HG02852 (cell line): ENCODE measurements at regions not wholly inside any gene's neighbourhood (a gene's known extent, or its start where the extent isn't known, plus 50 kb on each side); places are given as distances from the start of the nearest gene placed in this dataset.
"Not testable (repeated sequence)": the region's sequence is repeated elsewhere in the genome, so short reads cannot be mapped to it uniquely, and the experiment has no call there.

Experiments
- ATAC-seq: cut with Tn5 transposase; IDR thresholded peaks from one replicate; pipeline ENCODE4 v1.9.1; 2021; ENCODE audit warnings: mild to moderate bottlenecking, moderate library complexity; ENCODE audit not compliant: unreplicated experiment

DNA sequence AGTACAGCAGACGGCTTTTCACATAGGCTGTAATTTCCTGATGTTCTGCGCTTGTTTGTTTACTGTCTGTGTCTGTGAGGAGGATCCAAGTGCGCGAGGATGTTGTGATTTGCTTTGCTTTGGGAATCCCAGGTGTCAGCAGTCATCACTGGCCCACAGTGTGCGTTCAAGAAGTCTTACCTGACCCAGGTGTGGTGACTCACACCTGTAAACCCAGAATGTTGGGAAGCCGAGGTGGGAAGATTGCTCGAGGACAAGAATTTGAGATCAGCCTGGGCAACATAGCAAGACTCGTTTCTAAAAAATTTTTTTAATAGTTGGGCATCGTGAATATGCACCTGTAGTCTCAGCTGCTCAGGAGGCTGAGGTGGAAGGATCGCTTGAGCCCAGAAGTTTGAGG lies 110.7 kb downstream of the CRLF3 start:
- ATAC-seq, result not testable (repeated sequence)

- not testable (repeated sequence) for ATAC-seq
Observed at GRCh38 chr17:30712859-30713258, 111.6 kb downstream of the CRLF3 start.

- ATAC-seq, result not testable (repeated sequence)
Observed at GRCh38 chr17:30711626-30712507, 112.6 kb downstream of the CRLF3 start.

DNA sequence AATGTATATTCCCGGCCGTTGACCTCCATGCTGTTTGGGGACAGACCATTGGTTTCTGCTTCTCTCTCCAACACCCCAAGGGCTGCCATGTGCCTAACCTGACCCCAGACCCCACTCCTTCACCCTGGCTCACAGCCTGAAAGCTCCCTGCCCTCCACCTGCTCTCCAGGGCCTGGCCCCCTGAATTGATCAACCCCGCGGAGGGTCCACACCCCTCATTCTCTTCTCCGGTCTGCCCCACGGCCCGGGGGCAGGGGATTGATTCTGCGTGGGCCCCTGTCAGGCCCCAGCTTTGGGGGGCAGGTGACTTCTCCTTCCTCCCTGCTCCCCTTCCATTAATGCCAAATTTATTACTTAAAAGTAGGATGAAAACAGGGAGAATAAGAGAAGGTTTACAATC lies 113.3 kb downstream of the CRLF3 start:
- ATAC-seq, result not testable (repeated sequence)

DNA sequence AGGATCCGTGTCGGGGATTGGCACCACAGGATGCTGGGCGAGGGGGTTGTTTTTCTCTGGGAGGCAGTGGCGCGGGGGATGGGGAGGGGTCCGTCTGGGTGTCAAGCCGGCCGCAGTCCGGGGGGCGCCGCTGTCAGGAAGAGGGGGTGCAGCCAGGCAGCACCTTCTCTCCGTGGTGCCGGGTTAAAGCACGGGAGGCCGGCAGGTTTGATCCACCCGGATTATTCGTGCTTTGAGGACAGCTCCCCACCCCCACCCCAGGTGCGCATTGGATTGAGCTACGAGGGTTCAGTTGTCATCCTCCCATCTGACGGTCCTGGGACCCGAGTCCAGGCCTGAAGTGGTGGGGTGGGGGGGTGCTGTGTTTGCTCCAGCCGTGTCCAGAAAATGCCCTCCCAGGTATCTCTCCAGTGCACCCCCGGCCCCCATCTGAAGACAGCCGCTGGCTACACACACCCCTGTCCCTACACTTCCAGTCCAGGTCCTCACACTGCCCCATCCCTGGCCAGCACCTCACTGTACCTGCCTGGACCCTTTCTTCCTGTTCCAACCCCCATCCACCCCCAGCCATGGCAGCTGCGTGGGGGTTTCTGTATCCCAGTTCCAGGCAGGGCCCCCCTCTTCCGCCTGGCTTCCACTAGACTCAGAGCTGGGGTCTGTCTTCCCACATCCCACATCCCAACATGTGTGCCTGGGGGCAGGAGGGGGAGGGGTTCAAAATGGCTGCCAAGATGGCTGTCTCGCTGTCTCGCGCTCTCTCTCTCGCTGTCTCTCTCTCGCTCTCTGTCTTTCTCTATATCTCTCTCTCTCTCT lies 114.0 kb downstream of the CRLF3 start:
- ATAC-seq, result not testable (repeated sequence)

DNA sequence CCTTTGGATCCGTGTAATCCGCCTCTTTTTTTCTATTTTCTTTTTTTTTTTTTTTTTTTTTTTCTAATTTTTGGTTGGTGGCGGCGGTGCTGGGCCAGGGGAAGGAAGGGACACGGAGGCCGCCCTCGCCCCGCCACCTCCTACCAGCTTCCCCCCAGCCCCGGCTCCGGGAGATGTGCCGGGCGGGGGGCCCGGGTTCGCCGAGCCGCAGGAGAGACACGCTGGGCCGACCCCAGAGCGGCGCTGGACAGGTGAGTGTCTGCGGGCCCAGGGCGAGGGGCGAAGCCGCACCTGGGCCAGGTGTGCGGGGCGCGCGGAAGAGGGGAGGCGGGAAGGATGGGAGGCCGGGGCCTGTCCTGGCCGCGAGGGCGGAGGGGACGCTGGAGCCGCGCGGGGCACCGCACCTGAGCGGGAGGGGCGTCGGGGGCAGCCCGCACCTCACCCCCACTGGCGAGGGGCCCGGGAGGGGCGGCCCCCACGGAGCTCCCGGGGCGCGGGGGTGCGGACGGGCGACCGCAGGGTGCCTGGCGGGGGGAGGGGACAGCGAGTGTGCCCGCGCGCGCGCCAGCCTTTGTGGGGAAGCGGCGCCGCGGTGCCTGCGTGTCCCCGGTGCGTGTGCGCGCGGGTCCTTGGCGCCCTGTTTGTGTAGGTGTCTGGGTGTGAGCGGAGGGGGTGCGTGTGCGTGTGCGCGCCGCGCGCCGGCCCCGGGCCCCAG lies 114.8 kb downstream of the CRLF3 start:
- ATAC-seq, result not testable (repeated sequence)

DNA sequence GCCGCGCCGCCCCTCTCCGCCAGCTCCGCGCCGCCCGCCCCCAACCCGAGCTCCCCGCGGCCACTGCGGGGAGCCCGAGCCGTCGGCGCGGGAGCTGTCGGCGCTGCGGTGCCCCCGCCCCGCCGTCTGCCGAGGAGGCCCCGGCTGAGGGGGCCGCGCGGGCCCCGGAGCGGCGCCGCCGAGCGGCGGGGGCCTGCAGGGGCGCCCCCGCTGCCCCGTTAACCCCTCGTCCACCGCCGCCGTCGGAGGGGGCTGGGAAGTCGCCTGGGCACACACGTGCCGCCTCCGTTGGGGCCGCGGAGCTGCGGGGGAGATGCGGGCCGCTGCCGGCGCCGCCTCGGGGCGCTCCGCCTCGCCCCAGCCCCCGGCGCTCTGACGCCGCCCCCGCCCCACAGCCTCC lies 115.4 kb downstream of the CRLF3 start:
- peak; percentile 10 for ATAC-seq

DNA sequence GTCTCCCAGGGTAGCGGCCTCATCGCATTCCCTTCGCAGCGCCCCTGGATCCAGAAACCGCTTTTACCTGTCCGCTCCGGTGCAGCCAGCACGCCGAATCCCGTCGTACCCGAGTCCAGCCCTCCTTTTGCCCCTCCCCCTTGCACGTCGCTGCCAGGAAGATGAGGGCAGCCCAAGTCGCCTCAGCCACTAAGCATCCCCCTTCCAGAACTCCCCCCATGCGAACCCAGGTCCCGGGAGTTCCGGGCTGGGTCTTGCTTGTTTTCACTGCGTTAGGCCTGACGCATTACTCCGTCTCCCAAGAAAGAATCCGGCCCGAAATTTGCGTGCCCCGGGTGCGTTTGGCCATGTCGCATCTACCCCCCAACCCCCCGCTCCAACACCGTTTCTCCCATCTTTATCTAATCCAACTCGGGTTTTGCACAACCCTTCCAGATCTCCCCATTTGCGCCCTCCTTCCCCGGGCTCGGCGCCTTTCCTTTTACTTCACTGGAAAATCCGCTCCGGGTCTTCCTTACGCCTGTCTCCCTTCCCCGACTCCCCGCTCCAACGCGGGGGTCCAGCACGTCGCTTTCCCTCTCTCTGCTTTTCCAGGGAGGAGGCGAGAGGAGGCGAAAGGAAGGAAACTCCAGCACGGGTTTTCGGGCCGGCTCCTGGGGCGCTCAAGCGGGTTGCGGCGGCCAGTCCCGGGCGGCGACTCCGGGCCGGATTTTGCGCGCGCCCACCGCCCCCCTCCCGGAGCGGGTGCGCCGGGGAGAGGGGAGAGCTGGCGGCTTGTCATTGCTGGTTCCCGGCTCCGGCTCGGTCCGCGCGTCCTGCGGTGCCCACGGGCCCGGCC lies 116.0 kb downstream of the CRLF3 start:
- peak; percentile 52 for ATAC-seq

DNA sequence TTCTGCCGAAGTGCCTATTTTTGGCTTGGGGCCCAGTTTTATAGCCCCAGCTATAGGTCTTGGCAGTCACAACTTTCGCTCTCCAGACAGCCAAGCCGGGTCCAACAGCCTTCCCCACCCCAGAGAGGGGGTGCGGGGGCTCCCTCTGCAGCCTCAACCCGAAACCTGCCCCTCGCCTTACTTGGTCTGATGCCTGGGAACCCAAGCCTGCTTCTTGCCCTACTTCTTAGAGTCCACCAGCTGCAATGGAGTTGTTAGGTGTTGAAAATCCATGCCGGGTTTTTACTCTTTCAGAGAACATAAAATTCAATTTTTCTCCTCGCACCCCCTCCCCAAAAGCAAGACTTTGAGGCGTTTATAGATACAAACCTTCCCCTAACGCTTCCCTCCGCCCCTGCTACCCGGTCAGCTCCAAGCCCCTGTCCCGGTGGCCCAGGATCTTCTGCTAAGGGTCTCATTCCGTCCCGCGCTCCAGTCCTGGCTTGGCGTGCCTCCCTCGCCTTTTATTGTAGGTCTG lies 116.7 kb downstream of the CRLF3 start:
- not testable (repeated sequence) for ATAC-seq

GRCh38 chr17:30706461-30707335 lies 117.8 kb downstream of the CRLF3 start:
- not testable (repeated sequence) for ATAC-seq

DNA sequence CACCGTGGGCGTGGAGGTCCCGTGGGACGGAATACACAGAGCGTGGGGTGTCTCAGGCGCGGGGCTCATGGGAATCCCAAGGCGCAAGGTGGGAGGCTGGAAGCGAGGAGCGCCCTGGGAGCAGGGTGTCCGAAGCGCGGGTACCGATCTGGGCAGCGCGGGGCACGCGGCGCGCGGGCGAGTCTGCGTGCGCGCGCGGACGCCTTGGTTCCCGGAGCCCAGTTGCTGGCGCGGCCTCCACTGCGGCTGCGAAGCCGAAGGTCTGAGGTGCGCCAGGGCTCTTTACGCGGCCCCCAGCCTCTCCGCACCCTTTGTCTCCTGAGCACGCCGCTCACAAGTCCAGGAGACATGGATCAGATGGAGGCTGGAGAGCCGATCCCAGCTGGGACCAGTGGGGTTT lies 118.5 kb downstream of the CRLF3 start:
- not testable (repeated sequence) for ATAC-seq

DNA sequence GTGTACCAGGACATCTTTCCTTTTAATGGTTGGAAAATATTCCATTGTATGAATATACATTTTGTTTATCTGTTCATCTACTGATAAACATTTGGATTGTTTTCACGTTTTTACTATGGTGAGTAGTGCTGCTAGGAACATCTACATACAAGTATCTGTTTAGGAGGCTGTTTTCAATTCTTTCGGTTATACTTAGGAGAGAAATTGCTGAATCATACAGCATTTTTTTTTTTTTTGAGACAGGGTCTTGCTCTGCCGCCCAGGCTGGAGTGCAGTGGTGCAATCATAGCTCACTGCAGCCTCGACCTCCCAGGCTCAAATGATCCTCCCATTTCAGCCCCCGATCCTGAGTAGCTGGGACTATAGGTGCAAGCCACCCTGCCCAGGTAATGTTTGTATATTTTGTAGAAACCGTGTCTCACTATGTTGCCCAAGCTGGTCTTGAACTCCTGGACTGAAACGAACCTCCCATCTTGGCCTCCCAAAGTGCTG lies 122.9 kb downstream of the CRLF3 start:
- ATAC-seq, result no peak

- not testable (repeated sequence) for ATAC-seq
Observed at GRCh38 chr17:30700833-30701232, 123.7 kb downstream of the CRLF3 start.

GRCh38 chr17:30697619-30698460 lies 126.7 kb downstream of the CRLF3 start:
- peak; percentile 57 for ATAC-seq

DNA sequence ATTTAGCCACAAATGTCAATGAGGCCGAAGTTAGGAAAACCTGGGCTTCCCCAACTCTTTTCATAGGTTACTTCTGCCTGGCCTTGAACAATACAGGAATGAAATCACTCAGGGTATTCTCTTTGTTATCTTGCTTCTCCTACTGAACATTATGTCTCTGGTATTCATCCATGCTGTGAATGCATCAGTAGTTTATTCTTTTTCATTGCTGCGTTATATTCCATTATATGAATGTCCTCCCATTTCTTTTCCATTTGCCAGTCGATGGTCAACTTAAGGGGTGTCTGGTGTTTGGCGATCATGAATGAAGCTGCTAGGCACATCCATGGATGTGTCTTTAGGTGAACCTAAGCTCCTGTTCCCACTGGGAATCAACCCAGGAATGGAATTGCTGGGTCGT lies 128.3 kb downstream of the CRLF3 start:
- ATAC-seq, result no peak

DNA sequence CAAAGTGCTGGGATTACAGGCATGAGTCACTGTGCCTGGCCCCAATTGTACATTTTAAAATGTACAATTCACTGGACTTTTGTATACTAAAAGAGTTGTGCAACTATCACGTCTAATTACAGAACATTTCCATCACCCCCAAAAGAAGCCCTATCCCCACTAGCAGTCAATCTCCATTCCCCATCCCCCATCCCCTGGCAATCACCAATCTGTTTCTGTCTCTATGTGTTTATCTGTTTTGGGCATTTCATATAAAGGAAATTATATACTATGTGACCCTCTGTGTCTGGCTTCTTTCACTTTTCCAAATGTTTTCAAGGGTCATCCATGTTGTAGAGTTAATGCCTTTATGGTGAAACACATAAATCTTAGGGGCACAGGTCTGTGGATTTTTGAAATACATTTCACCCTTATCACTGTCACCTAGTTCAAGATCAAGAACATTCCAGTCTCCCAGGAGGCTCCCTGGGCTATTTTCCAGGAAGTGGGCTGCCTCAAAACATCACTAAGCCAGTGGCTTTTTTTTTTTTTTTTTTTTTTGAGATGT lies 129.2 kb downstream of the CRLF3 start:
- ATAC-seq, result not testable (repeated sequence)

DNA sequence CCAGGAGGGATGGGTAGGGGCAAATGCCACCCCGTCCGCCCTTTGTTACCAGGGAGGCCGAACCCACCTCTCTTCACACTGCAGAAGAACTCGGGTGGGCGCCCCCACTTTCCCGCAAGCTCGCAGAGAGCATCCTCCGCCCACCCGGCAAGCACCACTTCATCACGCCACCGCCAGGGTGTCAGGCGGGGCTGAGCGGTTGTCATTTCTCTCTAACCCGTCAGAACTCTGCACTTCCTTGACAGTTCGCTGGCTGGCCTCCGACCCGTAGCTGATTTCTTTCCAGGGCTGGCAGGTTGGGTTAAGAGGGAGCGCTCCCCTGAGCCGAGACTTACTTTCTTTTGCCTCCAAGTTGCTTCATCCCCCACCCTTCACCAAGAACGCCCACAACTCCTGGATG lies 130.7 kb downstream of the CRLF3 start:
- not testable (repeated sequence) for ATAC-seq
